A549 (cell line): ENCODE measurements at regions not wholly inside any gene's neighbourhood (a gene's known extent, or its start where the extent isn't known, plus 50 kb on each side); places are given as distances from the start of the nearest gene placed in this dataset.

Experiments used
- ATAC-seq, 2 experiments: fragments of 200-7000 bp in 1 of 2; fragments of >200 bp in 1 of 2; cut with Nextera tagmentation in 1 of 2; cut with Tn5 transposase in 1 of 2; 3 replicates each; pipeline versions ENCODE4 v1.8.0 to v1.9.1; 2018 to 2020; ENCODE audit warnings: mild to moderate bottlenecking in 1 of 2, moderate library complexity in 1 of 2
- CTCF ChIA-PET: fragments of 300-600 bp; sonication (Branson Sonifier 250); formaldehyde crosslinking; extraction: SDS; loops from one replicate; lab custom pipeline; 2021; ENCODE audit warnings: antibody characterized with exemption, inconsistent platforms; lab: Yijun Ruan, JAX
- POLR2A ChIA-PET: fragments of 350-600 bp; formaldehyde crosslinking; extraction: SDS; loops from one replicate; lab custom pipeline; 2021; ENCODE audit warnings: antibody characterized with exemption, inconsistent platforms; lab: Yijun Ruan, JAX
- DNase-seq, 2 experiments: peaks; one replicate each; pipeline versions ENCODE4 v3.0.0 to v3.0.0-alpha.2; 2011 to 2016; ENCODE audit warnings: low read depth in 1 of 2, low spot score in 1 of 2
- FAIRE-seq: peaks from 2 replicates; lab custom pipeline; 2011; peaks lifted over from hg19 to GRCh38; lab: Jason Lieb, UNC
- H3K27ac ChIP-seq, 2 experiments: fragments of >200 bp; sonication (Bioruptor Twin); formaldehyde crosslinking; 3 replicates each; pipeline ENCODE4 v1.5.1; 2016 to 2017
- H3K4me1 ChIP-seq: fragments of >200 bp; sonication (Bioruptor Twin); formaldehyde crosslinking; 3 replicates; pipeline ENCODE4 v1.6.1; 2016
- H3K4me2 ChIP-seq: fragments of >200 bp; sonication (Bioruptor Twin); formaldehyde crosslinking; 3 replicates; pipeline ENCODE4 v1.6.1; 2016
- H3K4me3 ChIP-seq: fragments of >200 bp; sonication (Bioruptor Twin); formaldehyde crosslinking; 3 replicates; pipeline ENCODE4 v1.5.1; 2016
- H3K9me3 ChIP-seq: fragments of >200 bp; sonication (Bioruptor Twin); formaldehyde crosslinking; 3 replicates; pipeline ENCODE4 v1.6.1; 2016
- CBX8 ChIP-seq: fragments of 200-600 bp; sonication (generic); IDR thresholded peaks from 2 replicates; pipeline ENCODE4 v1.6.1; 2016
- CHD2 ChIP-seq: fragments of 150-350 bp; IDR thresholded peaks from 2 replicates; pipeline ENCODE4 v1.6.1; 2014; ENCODE audit warnings: low read length; ENCODE audit not compliant: partially characterized antibody
- CHD4 ChIP-seq: fragments of 200-600 bp; sonication (generic); IDR thresholded peaks from 2 replicates; pipeline ENCODE4 v1.6.1; 2016; ENCODE audit warnings: antibody characterized with exemption, mild to moderate bottlenecking, borderline replicate concordance
- EHF ChIP-seq: fragments of 250-450 bp; sonication (Bioruptor Pico); IDR thresholded peaks from 2 replicates; pipeline ENCODE4 v1.5.0; 2020; ENCODE audit warnings: mild to moderate bottlenecking
- EHMT2 ChIP-seq: fragments of 200-600 bp; sonication (generic); IDR thresholded peaks from 2 replicates; pipeline ENCODE4 v1.6.1; 2016; ENCODE audit warnings: antibody characterized with exemption, low read depth, mild to moderate bottlenecking, moderate library complexity
- FOXS1 ChIP-seq: fragments of 250-450 bp; sonication (Bioruptor Pico); IDR thresholded peaks from 2 replicates; pipeline ENCODE4 v1.5.0; 2020; ENCODE audit warnings: mild to moderate bottlenecking, moderate library complexity
- HDAC2 ChIP-seq: fragments of 200-600 bp; sonication (generic); IDR thresholded peaks from 2 replicates; pipeline ENCODE4 v1.6.1; 2016
- HOXA7 ChIP-seq: fragments of 250-450 bp; sonication (Bioruptor Pico); IDR thresholded peaks from 2 replicates; pipeline ENCODE4 v1.5.0; 2020; ENCODE audit warnings: mild to moderate bottlenecking, moderate library complexity
- HOXB5 ChIP-seq: fragments of 250-450 bp; sonication (Bioruptor Pico); IDR thresholded peaks from 2 replicates; pipeline ENCODE4 v1.5.0; 2020; ENCODE audit warnings: mild to moderate bottlenecking, moderate library complexity
- JUN ChIP-seq, 2 experiments: fragments of >200 bp; sonication (Bioruptor Twin); formaldehyde crosslinking; IDR thresholded peaks; 2 replicates in 1 of 2; 3 replicates in 1 of 2; pipeline ENCODE4 v1.6.1; 2016 to 2017
- JUNB ChIP-seq: fragments of >200 bp; sonication (Bioruptor Twin); formaldehyde crosslinking; IDR thresholded peaks from 2 replicates; pipeline ENCODE4 v1.6.1; 2016
- KDM5A ChIP-seq: fragments of 200-600 bp; sonication (generic); IDR thresholded peaks from 2 replicates; pipeline ENCODE4 v1.6.1; 2016; ENCODE audit warnings: antibody characterized with exemption, mild to moderate bottlenecking
- NFE2L2 ChIP-seq: fragments of 150-350 bp; conservative IDR thresholded peaks from 2 replicates; pipeline ENCODE4 v1.6.1; 2014; ENCODE audit warnings: low read length
- PHF8 ChIP-seq: fragments of 200-600 bp; sonication (generic); IDR thresholded peaks from 2 replicates; pipeline ENCODE4 v1.6.1; 2016; ENCODE audit warnings: low read depth, mild to moderate bottlenecking, antibody characterized with exemption, moderate library complexity, borderline replicate concordance
- POLR2A ChIP-seq: IDR thresholded peaks from 2 replicates; pipeline ENCODE4 v1.6.1; 2012; ENCODE audit warnings: mild to moderate bottlenecking, low read length
- POLR2AphosphoS2 ChIP-seq: conservative IDR thresholded peaks from 2 replicates; pipeline ENCODE4 v1.6.1; 2012; ENCODE audit warnings: low read length, improper control_type of control experiment, inconsistent platforms
- RAD21 ChIP-seq, 2 experiments: fragments of >200 bp in 1 of 2; sonication (Bioruptor Twin) in 1 of 2; formaldehyde crosslinking in 1 of 2; IDR thresholded peaks in 1 of 2; conservative IDR thresholded peaks in 1 of 2; 2 replicates in 1 of 2; 3 replicates in 1 of 2; pipeline ENCODE4 v1.6.1; 2012 to 2018; ENCODE audit warnings: inconsistent platforms in 1 of 2
- RCOR1 ChIP-seq: fragments of 150-350 bp; IDR thresholded peaks from 2 replicates; pipeline ENCODE4 v1.6.1; 2014; ENCODE audit warnings: antibody characterized with exemption, low read length, low read depth
- RFX5 ChIP-seq: fragments of 450-650 bp; IDR thresholded peaks from 2 replicates; pipeline ENCODE4 v1.7.1; 2014; ENCODE audit warnings: antibody characterized with exemption, mild to moderate bottlenecking, moderate library complexity
- RNF2 ChIP-seq: fragments of 200-600 bp; sonication (generic); IDR thresholded peaks from 2 replicates; pipeline ENCODE4 v1.6.1; 2016; ENCODE audit warnings: low read depth, mild to moderate bottlenecking, antibody characterized with exemption, moderate library complexity, borderline replicate concordance
- SMC3 ChIP-seq: fragments of >200 bp; sonication (Bioruptor Twin); formaldehyde crosslinking; IDR thresholded peaks from 3 replicates; pipeline ENCODE4 v1.6.1; 2018; ENCODE audit warnings: inconsistent platforms
- TFCP2L1 ChIP-seq: fragments of 250-450 bp; sonication (Bioruptor Pico); IDR thresholded peaks from 2 replicates; pipeline ENCODE4 v1.5.0; 2021; ENCODE audit warnings: mild to moderate bottlenecking
- TP53 ChIP-seq: fragments of 250-450 bp; sonication (Bioruptor Pico); IDR thresholded peaks from 2 replicates; pipeline ENCODE4 v1.5.0; 2021; ENCODE audit warnings: mild to moderate bottlenecking, moderate library complexity
- ZC3H11A ChIP-seq: fragments of 450-650 bp; IDR thresholded peaks from 2 replicates; pipeline ENCODE4 v1.6.1; 2014; ENCODE audit warnings: antibody characterized with exemption, mild to moderate bottlenecking
- ZFP36 ChIP-seq: fragments of 450-650 bp; IDR thresholded peaks from 2 replicates; pipeline ENCODE4 v1.6.1; 2014; ENCODE audit warnings: borderline replicate concordance; ENCODE audit not compliant: partially characterized antibody
- WGBS: methylation state at CpG from one replicate; pipeline ENCODE4 v1.1.6; 2017; ENCODE audit errors: missing lambda C conversion rate; 5-methylcytosine and 5-hydroxymethylcytosine counted together
- TF ChIP-seq, protein P1 (sequence below): fragments of 200-600 bp; sonication (generic); IDR thresholded peaks from 2 replicates; pipeline ENCODE4 v1.6.1; 2016; ENCODE audit warnings: antibody characterized with exemption, mild to moderate bottlenecking, moderate library complexity
- TF ChIP-seq, protein P2 (sequence below): fragments of >200 bp; sonication (Bioruptor Twin); formaldehyde crosslinking; IDR thresholded peaks from 3 replicates; pipeline ENCODE4 v1.5.1; 2016
- TF ChIP-seq, protein P3 (sequence below): IDR thresholded peaks from 2 replicates; pipeline ENCODE4 v1.6.1; 2012
- TF ChIP-seq, protein P4 (sequence below): IDR thresholded peaks from 2 replicates; pipeline ENCODE4 v1.6.1; 2012; ENCODE audit warnings: low read depth, borderline replicate concordance

DNA sequence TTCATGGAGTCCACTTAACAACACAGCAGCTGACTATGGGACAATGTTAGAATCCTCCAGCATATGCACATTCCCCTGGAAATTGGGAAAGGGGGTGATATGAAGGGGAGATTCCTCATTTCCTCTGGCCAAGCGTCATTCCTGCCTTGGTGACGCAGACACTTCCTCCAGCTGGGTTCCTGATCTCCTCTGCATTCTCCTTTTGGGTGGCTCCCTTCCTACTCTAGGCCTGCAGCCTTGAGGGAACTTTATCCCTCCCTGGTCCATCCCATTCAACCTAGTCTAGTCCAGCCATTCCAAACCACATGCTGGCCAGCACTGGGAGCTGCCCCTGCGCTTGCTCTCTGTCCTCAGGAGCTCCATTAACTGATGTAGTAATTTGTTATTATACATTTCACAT, 216.8 kb downstream of the VAPA start:
- ATAC-seq (no peak), FAIRE-seq (no peak), DNase-seq (no peak)
- POLR2A ChIA-PET: no interaction called here
- TF ChIP-seq POLR2A (no peak), RCOR1 (no peak)
- Histone ChIP-seq H3K9me3 (no peaks in the 10 kb centered on the region), H3K4me1 (no peaks in the 10 kb centered on the region), H3K27ac (no peak overlapping the region), H3K4me2 (no peak overlapping the region), H3K4me3 (no peak overlapping the region)
- CTCF ChIA-PET: interaction anchor here (1.1 to 1.5 kb wide), 3 partner anchors 10 to 360 kb away, joined by 3 to 4 read pairs (median 3); no protein-coding TSS in a partner anchor
- 92% methylated on average over 3 of the region's 3 CpGs for WGBS

DNA sequence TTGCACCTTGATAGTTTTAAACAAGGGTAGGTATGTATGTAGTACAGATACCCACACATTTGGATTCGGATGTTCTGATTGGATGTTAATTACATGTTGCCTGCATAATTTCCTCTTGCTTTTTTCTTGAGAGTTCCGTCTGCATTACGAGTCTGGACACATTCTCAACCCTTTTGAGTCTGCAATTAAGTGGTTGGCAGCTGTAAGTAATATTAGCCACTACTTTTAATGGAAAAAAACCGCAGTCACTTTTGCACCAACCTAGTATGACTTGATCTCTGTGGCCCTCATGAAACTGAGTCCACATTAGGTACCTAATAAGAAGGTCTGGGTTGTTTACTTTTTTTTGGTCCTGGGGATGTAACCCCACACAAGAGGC, 217.3 kb downstream of the VAPA start:
- ChIA-PET POLR2A (no interaction called here), CTCF (interaction anchor here (1.3 to 1.5 kb wide), 2 partner anchors 9 to 359 kb away, joined by 3 to 4 read pairs; no protein-coding TSS in a partner anchor)
- no peak overlapping the region for H3K4me2 ChIP-seq

DNA sequence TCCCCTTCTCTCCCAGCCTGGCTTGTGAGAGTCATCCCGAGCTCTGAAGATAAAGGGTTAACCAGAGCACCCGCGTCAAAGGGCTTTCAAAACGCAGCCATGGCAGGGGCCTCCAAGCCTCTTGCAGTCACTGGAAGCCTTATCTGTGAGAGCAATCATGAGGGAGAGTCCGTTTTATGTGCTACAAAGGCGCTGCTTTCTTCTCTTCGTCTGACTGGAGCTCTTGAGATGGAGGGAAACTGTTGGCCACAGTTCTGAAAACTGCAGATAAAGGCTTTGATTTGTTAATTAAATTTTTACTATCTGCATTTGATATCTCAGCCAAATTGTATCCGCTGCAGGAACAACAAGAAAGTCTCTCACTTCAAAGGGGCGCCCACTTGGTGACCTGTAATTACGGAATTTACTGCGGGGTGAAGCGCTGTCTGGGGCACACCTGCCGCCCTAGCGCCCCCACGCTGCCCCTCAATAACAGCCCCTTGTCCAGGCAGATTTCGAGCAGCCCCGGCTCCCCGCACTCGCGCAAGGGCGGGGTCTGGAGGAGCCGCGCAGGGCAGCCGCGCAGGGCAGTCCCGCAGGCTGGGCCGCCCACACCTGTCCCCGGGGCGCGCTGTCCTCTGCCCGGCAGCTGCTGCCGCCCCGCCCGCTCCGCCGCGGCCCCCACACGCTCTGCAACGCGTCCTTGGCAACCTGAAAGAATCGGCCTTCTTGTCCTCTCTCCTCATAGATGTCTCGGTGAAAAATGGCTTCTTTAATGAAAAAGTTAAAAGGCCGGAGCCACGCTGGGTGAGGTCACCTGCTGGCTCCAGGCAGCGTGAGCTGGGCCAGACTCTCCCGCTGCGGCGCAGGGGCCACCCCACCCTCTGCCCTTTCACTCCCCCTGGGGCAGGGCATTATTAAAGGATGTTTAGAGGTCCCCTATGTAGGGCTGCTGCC, 217.9 kb downstream of the VAPA start:
- Histone ChIP-seq H3K9me3 (no peaks in the 10 kb centered on the region), H3K4me1 (no peaks in the 10 kb centered on the region), H3K4me2 (peak overlapping the region; percentile 62), H3K4me3 (0 out of 3 replicates have a peak overlapping the region, but pooled peaks have one; percentile 25), H3K27ac (peak overlapping the region in 1 of 2 experiments; percentile 29; a peak in 3 of 6 replicates)
- no peak for DNase-seq
- 69% methylated on average over 17 of the region's 48 CpGs for WGBS
- ChIA-PET CTCF (interaction anchor here (1.3 to 1.5 kb wide), 2 partner anchors 9 to 358 kb away, joined by 3 to 4 read pairs; no protein-coding TSS in a partner anchor), POLR2A (no interaction called here)
- no peak for ATAC-seq
- TF ChIP-seq NFE2L2 (no peak), RCOR1 (no peak), JUN (IDR thresholded peaks at IDR 0.05) (no peak), EHF (CRISPR knock-in tag) (no peak), HDAC2 (no peak), SMC3 (no peak), RFX5 (no peak), EHMT2 (no peak), RAD21 (conservative IDR thresholded peaks at IDR 0.05 in 1 of 2, IDR thresholded peaks at IDR 0.05 in 1 of 2) (no peak), TP53 (CRISPR knock-in tag) (no peak), HOXA7 (no peak), POLR2AphosphoS2 (no peak)
- TF ChIP-seq, protein P1, sequence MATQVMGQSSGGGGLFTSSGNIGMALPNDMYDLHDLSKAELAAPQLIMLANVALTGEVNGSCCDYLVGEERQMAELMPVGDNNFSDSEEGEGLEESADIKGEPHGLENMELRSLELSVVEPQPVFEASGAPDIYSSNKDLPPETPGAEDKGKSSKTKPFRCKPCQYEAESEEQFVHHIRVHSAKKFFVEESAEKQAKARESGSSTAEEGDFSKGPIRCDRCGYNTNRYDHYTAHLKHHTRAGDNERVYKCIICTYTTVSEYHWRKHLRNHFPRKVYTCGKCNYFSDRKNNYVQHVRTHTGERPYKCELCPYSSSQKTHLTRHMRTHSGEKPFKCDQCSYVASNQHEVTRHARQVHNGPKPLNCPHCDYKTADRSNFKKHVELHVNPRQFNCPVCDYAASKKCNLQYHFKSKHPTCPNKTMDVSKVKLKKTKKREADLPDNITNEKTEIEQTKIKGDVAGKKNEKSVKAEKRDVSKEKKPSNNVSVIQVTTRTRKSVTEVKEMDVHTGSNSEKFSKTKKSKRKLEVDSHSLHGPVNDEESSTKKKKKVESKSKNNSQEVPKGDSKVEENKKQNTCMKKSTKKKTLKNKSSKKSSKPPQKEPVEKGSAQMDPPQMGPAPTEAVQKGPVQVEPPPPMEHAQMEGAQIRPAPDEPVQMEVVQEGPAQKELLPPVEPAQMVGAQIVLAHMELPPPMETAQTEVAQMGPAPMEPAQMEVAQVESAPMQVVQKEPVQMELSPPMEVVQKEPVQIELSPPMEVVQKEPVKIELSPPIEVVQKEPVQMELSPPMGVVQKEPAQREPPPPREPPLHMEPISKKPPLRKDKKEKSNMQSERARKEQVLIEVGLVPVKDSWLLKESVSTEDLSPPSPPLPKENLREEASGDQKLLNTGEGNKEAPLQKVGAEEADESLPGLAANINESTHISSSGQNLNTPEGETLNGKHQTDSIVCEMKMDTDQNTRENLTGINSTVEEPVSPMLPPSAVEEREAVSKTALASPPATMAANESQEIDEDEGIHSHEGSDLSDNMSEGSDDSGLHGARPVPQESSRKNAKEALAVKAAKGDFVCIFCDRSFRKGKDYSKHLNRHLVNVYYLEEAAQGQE: no peak
- TF ChIP-seq, protein P2, sequence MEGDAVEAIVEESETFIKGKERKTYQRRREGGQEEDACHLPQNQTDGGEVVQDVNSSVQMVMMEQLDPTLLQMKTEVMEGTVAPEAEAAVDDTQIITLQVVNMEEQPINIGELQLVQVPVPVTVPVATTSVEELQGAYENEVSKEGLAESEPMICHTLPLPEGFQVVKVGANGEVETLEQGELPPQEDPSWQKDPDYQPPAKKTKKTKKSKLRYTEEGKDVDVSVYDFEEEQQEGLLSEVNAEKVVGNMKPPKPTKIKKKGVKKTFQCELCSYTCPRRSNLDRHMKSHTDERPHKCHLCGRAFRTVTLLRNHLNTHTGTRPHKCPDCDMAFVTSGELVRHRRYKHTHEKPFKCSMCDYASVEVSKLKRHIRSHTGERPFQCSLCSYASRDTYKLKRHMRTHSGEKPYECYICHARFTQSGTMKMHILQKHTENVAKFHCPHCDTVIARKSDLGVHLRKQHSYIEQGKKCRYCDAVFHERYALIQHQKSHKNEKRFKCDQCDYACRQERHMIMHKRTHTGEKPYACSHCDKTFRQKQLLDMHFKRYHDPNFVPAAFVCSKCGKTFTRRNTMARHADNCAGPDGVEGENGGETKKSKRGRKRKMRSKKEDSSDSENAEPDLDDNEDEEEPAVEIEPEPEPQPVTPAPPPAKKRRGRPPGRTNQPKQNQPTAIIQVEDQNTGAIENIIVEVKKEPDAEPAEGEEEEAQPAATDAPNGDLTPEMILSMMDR: no peak
- FAIRE-seq: no peak

More for the DNA sequence above, 217.3 kb downstream of the VAPA start:
- TF ChIP-seq, protein P3, sequence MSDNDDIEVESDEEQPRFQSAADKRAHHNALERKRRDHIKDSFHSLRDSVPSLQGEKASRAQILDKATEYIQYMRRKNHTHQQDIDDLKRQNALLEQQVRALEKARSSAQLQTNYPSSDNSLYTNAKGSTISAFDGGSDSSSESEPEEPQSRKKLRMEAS: no peak
- TF ChIP-seq CBX8 (no peak), ZC3H11A (no peak), ZFP36 (no peak), TFCP2L1 (CRISPR knock-in tag) (no peak), PHF8 (no peak), EHMT2 (no peak), FOXS1 (no peak), RAD21 (conservative IDR thresholded peaks at IDR 0.05 in 1 of 2, IDR thresholded peaks at IDR 0.05 in 1 of 2) (no peak), HOXB5 (CRISPR knock-in tag) (no peak), KDM5A (no peak), RNF2 (no peak), RFX5 (no peak), CHD2 (no peak), CHD4 (no peak), POLR2AphosphoS2 (no peak), JUNB (no peak), NFE2L2 (no peak)
- TF ChIP-seq, protein P4, sequence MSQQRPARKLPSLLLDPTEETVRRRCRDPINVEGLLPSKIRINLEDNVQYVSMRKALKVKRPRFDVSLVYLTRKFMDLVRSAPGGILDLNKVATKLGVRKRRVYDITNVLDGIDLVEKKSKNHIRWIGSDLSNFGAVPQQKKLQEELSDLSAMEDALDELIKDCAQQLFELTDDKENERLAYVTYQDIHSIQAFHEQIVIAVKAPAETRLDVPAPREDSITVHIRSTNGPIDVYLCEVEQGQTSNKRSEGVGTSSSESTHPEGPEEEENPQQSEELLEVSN: no peak
- FAIRE-seq (no peak), DNase-seq (no peak), ATAC-seq (no peak)
- 84% methylated on average over 4 of the region's 4 CpGs for WGBS
- no peaks in the 10 kb centered on the region for H3K9me3 ChIP-seq
- no peak overlapping the region for H3K27ac ChIP-seq
- no peak overlapping the region for H3K4me3 ChIP-seq
- H3K4me1 ChIP-seq: no peaks in the 10 kb centered on the region
